ENCODE measurements at regions not wholly inside any gene's neighbourhood (a gene's known extent, or its start where the extent isn't known, plus 50 kb on each side); places are given as distances from the start of the nearest gene placed in this dataset.
"Not testable (repeated sequence)": the region's sequence is repeated elsewhere in the genome, so short reads cannot be mapped to it uniquely, and the experiment has no call there.

DNA sequence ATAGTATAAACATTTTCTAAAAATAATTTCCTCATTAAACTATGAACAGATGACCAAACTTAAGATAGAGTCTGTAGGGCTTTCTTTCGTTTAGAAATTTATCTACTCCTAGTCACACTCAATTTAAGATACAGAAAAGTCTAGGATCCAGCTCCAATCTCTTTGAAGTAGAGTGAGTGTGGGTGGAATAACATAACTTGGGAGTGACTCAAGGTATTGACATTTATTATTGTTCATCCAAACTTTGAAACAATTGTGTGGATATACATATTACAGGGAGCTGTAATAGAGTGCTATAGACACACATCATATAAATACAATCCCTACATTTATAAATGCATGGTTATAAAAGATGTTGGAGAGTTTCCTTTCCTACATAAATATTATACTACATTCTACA lies 715.2 kb upstream of the MANEA start:
- Histone ChIP-seq H3K4me1 (no peaks in the 10 kb centered on the region), H3K4me3 (no peak overlapping the region), H3K9me3 (no peaks in the 10 kb centered on the region), H3K27me3 (ENCODE audit: insufficient read depth in 3 of 3, low read length in 2 of 3) (no peaks in the 10 kb centered on the region), H3K27ac (no peak overlapping the region), H3K36me3 (ENCODE audit: insufficient read depth in 1 of 2, low read depth in 1 of 2) (no peaks in the 10 kb centered on the region)
- WGBS, 3 donors: 42 to 49% (median 42%) methylated on average over 1 of the region's 1 CpG
- intact Hi-C loops (cut with DNase I): no loop called here
- no peak for ATAC-seq
- no peak for DNase-seq
- TF ChIP-seq, protein P1, sequence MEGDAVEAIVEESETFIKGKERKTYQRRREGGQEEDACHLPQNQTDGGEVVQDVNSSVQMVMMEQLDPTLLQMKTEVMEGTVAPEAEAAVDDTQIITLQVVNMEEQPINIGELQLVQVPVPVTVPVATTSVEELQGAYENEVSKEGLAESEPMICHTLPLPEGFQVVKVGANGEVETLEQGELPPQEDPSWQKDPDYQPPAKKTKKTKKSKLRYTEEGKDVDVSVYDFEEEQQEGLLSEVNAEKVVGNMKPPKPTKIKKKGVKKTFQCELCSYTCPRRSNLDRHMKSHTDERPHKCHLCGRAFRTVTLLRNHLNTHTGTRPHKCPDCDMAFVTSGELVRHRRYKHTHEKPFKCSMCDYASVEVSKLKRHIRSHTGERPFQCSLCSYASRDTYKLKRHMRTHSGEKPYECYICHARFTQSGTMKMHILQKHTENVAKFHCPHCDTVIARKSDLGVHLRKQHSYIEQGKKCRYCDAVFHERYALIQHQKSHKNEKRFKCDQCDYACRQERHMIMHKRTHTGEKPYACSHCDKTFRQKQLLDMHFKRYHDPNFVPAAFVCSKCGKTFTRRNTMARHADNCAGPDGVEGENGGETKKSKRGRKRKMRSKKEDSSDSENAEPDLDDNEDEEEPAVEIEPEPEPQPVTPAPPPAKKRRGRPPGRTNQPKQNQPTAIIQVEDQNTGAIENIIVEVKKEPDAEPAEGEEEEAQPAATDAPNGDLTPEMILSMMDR (IDR thresholded peaks at IDR 0.05): no peak

DNA sequence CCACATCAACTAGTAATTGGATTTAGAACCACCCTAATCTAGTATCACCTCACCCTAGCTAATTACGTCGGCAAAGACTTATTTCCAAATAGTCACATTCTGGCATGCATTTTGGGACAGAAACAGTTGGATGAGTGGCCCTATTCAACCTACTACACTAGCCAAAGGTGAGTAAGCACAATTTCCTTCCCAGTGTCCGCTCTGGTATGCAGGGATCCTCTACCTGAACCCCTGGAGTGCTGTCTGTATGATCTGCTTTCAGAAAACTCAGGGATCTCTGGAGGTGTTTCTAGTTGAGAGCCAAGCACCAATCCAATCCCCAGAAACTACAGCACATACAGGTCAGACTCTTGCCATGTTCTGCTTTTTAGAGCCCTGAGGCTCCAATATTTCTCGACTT lies 717.4 kb upstream of the MANEA start:
- Histone ChIP-seq H3K4me1 (no peaks in the 10 kb centered on the region), H3K27ac (no peak overlapping the region), H3K27me3 (ENCODE audit: insufficient read depth in 3 of 3, low read length in 2 of 3) (no peaks in the 10 kb centered on the region), H3K4me3 (no peak overlapping the region), H3K36me3 (ENCODE audit: insufficient read depth in 1 of 2, low read depth in 1 of 2) (no peaks in the 10 kb centered on the region), H3K9me3 (no peaks in the 10 kb centered on the region)
- no peak for DNase-seq
- ATAC-seq: no peak
- WGBS, 3 donors: 74 to 76% (median 75%) methylated on average over 4 of the region's 4 CpGs
- intact Hi-C loops (cut with DNase I): no loop called here
- TF ChIP-seq, protein P1 (IDR thresholded peaks at IDR 0.05): no peak

DNA sequence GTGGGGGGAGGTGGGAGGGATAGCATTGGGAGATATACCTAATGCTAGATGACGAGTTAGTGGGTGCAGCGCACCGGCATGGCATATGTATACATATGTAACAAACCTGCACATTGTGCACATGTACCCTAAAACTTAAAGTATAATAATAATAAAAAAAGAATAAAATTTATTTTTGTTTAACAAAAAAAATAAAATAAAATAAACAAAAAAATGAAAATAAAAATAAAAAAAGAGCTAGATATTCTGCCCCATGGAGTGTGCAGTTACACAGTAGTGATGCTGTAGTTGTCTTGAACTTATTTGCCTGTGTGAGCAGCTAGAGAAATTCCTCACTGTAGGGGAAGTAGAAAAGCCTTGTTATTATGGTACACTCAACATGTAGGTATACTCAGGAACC lies 720.3 kb upstream of the MANEA start:
- H3K4me1 ChIP-seq; H3K4me3 ChIP-seq; H3K36me3 ChIP-seq (ENCODE audit: insufficient read depth in 1 of 2, low read depth in 1 of 2); intact Hi-C loops (cut with DNase I); H3K27me3 ChIP-seq (ENCODE audit: insufficient read depth in 3 of 3, low read length in 2 of 3); H3K27ac ChIP-seq; H3K9me3 ChIP-seq; DNase-seq; ATAC-seq: not testable (repeated sequence)
- 83 to 100% (median 88%) methylated on average over 3 of the region's 3 CpGs for WGBS, 3 donors

DNA sequence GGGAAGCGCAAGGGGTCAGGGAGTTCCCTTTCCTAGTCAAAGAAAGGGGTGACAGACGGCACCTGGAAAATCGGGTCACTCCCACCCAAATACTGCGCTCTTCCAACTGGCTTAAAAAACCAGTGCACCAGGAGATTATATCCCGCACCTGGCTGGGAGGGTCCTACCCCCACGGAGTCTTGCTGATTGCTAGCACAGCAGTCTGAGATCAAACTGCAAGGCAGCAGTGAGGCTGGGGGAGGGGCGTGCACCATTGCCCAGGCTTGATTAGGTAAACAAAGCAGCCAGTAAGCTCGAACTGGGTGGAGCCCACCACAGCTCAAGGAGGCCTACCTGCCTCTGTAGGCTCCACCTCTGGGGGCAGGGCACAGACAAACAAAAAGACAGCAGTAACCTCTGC lies 726.0 kb upstream of the MANEA start:
- H3K4me1 ChIP-seq; H3K36me3 ChIP-seq (ENCODE audit: insufficient read depth in 1 of 2, low read depth in 1 of 2); H3K27me3 ChIP-seq (ENCODE audit: insufficient read depth in 3 of 3, low read length in 2 of 3); H3K27ac ChIP-seq; H3K4me3 ChIP-seq; ATAC-seq; H3K9me3 ChIP-seq; intact Hi-C loops (cut with DNase I): not testable (repeated sequence)
- DNase-seq: peak in 1 of 2 donors; percentile 4
- 73 to 91% (median 82%) methylated on average over 6 to 7 of the region's 8 CpGs for WGBS, 3 donors

DNA sequence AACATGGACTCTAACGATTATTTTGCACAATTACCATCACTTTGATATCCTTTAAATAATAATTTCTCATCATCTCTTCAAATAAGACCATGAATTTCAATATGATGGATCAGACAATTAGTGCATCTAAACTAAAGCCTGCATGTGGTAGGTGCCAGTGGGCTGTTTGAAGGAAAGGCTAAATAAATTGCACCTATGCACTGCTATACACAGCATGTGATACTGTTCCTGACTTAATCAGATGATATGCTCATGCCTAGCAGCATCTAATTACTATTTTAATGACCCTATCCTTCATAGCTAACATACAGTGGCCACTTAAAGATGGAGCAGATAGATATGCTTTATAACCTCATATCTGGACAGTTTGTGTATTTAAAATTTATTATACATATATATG lies 731.6 kb upstream of the MANEA start:
- Histone ChIP-seq H3K4me1 (no peaks in the 10 kb centered on the region), H3K27ac (no peak overlapping the region), H3K4me3 (no peak overlapping the region), H3K9me3 (no peaks in the 10 kb centered on the region), H3K27me3 (ENCODE audit: insufficient read depth in 3 of 3, low read length in 2 of 3) (no peaks in the 10 kb centered on the region), H3K36me3 (ENCODE audit: insufficient read depth in 1 of 2, low read depth in 1 of 2) (no peaks in the 10 kb centered on the region)
- intact Hi-C loops (cut with DNase I): no loop called here
- TF ChIP-seq, protein P1 (IDR thresholded peaks at IDR 0.05): no peak
- WGBS, 3 donors: 63 to 78% (median 72%) methylated on average over 1 of the region's 1 CpG
- ATAC-seq (no peak), DNase-seq (no peak)

DNA sequence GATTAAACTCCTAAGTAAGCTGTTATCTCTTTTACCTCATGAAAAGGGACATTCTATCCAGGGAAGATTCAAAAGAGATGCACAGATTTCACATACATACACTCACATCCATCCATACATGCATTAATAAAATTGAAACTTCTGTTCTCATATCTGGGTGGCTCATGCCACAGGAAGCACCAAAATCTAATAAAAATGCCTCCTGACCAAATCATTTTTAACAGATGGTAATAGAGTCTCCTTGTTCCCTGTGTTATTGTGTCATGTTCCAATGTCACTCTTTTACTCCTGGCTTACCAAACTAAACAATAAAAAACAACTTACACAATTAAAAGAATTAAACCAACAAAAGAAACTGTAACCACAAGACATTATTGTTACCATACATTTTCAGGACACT lies 742.1 kb upstream of the MANEA start:
- Histone ChIP-seq H3K4me3 (no peak overlapping the region), H3K36me3 (ENCODE audit: insufficient read depth in 1 of 2, low read depth in 1 of 2) (no peaks in the 10 kb centered on the region), H3K9me3 (no peaks in the 10 kb centered on the region), H3K27ac (no peak overlapping the region), H3K4me1 (no peaks in the 10 kb centered on the region), H3K27me3 (ENCODE audit: insufficient read depth in 3 of 3, low read length in 2 of 3) (no peaks in the 10 kb centered on the region)
- no peak for DNase-seq
- TF ChIP-seq, protein P1 (IDR thresholded peaks at IDR 0.05): no peak
- ATAC-seq: no peak
- intact Hi-C loops (cut with DNase I): no loop called here

Measured in psoas muscle (tissue), 7 donors.